ENCODE measurements at regions not wholly inside any gene's neighbourhood (a gene's known extent, or its start where the extent isn't known, plus 50 kb on each side); places are given as distances from the start of the nearest gene placed in this dataset.

GRCh38 chr9:135413086-135413375, 66.6 kb upstream of the PPP1R26 start:
- no peak for DNase-seq

GRCh38 chr9:135413461-135413860, 66.1 kb upstream of the PPP1R26 start:
- no peak for DNase-seq

- DNase-seq, result no peak
Observed at GRCh38 chr9:135414293-135414692, 65.3 kb upstream of the PPP1R26 start.

- DNase-seq, result no peak
Observed at GRCh38 chr9:135415586-135415985, 64.0 kb upstream of the PPP1R26 start.

- no peak for DNase-seq
Observed at GRCh38 chr9:135416664-135417290, 62.8 kb upstream of the PPP1R26 start.

GRCh38 chr9:135418161-135418560, 61.4 kb upstream of the PPP1R26 start:
- DNase-seq, result no peak

GRCh38 chr9:135419106-135419505, 60.5 kb upstream of the PPP1R26 start:
- DNase-seq, result no peak

- DNase-seq, result no peak
Observed at GRCh38 chr9:135422341-135422944, 57.1 kb upstream of the PPP1R26 start.

GRCh38 chr9:135423725-135424124, 55.9 kb upstream of the PPP1R26 start:
- no peak for DNase-seq
